ENCODE measurements at regions not wholly inside any gene's neighbourhood (a gene's known extent, or its start where the extent isn't known, plus 50 kb on each side); places are given as distances from the start of the nearest gene placed in this dataset.

DNA sequence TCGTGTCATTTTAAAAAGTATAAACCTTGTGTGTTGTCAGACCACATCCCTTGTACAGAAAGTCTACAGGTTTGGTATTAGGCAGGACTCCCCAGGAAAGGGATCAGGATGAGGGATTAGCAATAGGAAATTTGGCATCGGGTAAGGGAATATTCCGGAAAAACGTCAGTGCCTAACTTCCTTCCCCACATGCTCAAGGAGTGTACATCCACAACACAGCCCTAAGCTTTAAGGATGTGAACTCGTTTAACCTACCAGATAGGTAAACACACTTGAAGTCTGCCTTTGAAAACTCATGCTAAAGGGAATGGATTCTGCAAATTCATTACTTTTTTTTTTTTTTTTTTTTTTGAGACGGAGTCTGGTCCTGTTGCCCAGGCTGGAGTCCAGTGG is 194.9 kb downstream of the SKIDA1 start:
- Mint-ChIP-seq H3K9me3 (no peaks in the 10 kb centered on the region), H3K27ac (no peak overlapping the region), H3K27me3 (ENCODE audit: low read depth, poor library complexity) (peaks cover 6% of the 10 kb centered on the region), H3K36me3 (ENCODE audit: low read depth) (no peaks in the 10 kb centered on the region), H3K4me1 (peaks cover 23% of the 10 kb centered on the region), H3K4me3 (no peak overlapping the region)
- TF ChIP-seq, protein P1, sequence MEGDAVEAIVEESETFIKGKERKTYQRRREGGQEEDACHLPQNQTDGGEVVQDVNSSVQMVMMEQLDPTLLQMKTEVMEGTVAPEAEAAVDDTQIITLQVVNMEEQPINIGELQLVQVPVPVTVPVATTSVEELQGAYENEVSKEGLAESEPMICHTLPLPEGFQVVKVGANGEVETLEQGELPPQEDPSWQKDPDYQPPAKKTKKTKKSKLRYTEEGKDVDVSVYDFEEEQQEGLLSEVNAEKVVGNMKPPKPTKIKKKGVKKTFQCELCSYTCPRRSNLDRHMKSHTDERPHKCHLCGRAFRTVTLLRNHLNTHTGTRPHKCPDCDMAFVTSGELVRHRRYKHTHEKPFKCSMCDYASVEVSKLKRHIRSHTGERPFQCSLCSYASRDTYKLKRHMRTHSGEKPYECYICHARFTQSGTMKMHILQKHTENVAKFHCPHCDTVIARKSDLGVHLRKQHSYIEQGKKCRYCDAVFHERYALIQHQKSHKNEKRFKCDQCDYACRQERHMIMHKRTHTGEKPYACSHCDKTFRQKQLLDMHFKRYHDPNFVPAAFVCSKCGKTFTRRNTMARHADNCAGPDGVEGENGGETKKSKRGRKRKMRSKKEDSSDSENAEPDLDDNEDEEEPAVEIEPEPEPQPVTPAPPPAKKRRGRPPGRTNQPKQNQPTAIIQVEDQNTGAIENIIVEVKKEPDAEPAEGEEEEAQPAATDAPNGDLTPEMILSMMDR (IDR thresholded peaks at IDR 0.05), result no peak
- DNase-seq, result no peak

DNA sequence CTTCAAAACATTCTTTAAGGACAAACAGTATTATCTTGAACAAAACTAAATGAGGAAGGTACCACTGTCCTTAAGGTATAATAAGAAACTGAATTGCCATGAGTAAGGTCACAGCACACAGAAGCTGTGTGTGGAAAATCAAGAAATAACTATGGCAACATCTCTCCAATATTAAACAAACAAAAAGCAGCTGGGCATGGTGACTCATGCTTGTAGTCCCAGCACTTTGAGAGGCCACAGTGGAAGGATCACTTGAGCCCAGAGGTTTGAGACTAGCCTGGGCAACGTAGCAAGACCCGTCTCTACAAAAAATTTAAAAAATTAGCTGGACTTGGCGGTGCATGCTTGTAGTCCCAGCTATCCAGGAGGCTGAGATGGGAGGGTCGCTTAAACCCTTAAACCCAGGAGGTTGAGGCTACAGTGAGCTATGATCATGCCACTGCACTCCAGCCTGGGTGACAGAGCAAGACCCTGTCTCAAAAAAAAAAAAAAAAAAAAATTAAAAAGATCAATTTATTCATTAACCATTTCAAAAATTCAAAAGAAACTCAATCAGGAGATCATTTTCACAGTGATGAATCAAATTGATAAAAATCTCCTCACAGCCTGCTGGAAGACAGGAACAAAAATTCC is 195.4 kb downstream of the SKIDA1 start:
- DNase-seq, result no peak
- H3K27me3 Mint-ChIP-seq (ENCODE audit: low read depth, poor library complexity), result peaks cover 3% of the 10 kb centered on the region
- H3K9me3 Mint-ChIP-seq, result no peaks in the 10 kb centered on the region
- H3K4me3 Mint-ChIP-seq, result no peak overlapping the region
- TF ChIP-seq, protein P1 (IDR thresholded peaks at IDR 0.05), result no peak
- no peak overlapping the region for H3K27ac Mint-ChIP-seq
- H3K36me3 Mint-ChIP-seq (ENCODE audit: low read depth), result no peaks in the 10 kb centered on the region
- H3K4me1 Mint-ChIP-seq, result peaks cover 20% of the 10 kb centered on the region

DNA sequence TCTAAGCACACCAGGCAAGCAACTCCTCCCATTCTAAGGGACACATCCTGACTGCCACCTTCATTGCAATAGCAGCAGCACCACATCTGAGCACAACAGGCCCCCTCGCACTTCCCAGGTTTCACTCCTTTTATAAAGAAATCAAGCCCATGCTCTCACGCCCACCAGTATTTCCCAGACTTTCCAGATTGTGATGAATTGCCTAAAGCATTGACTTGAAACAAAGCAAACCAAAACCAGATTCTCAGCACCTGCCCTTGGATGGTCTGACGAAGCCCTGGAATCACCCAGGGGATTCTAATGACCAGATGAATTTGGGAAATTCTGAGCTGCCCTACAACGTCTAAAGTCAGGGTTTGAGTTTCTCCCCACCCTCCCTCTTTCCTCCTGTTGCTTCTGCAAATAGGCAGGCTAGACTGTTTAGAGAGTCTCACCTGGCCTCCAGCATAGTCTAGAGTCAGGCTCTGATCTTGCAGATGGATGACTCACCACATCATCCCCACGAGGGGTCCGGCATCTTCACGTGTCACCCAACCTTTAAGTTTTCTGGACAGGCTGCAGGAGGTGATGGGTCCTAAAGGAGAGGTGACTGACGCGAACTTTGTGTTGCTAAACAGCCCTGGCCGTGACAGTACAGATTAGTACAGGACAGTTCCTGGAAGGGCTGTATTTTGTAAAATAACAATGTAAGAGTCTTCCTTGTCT is 198.0 kb downstream of the SKIDA1 start:
- peaks cover 3% of the 10 kb centered on the region for H3K27me3 Mint-ChIP-seq (ENCODE audit: low read depth, poor library complexity)
- peak overlapping the region; percentile 78 for H3K27ac Mint-ChIP-seq
- no peaks in the 10 kb centered on the region for H3K36me3 Mint-ChIP-seq (ENCODE audit: low read depth)
- TF ChIP-seq, protein P1 (IDR thresholded peaks at IDR 0.05), result no peak
- no peak for DNase-seq
- no peaks in the 10 kb centered on the region for H3K9me3 Mint-ChIP-seq
- no peak overlapping the region for H3K4me3 Mint-ChIP-seq
- H3K4me1 Mint-ChIP-seq, result peaks cover 17% of the 10 kb centered on the region

DNA sequence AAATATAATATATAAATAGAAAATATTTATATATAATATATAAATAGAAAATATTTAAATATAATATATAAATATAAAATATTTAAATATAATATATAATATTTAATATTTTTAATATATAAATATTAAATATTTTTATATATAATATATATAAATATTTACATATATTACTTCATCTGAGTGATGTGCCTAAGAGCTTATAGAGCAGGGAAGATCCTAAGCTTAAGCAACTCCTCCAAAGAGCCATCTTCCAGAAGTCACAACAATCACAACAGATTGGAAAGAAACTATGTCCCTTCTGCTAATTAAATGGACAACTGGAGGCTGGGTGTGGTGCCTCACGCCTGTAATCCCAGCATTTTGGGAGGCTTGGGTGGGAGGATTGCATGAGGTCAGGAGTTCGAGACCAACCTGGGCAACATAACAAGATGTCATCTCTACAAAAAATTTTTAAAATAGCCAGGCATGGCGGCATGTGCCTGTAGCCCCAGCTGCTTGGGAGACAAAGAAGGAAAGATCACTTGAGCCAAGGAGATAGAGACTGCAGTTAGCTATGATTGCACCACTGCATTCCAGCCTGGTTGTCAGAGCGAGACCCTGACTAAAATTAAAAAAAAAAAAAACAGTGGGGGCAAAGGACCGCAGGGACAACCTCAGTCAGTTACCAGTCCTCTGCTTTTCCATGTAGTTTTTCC is 198.7 kb downstream of the SKIDA1 start:
- Mint-ChIP-seq H3K4me1 (peaks cover 17% of the 10 kb centered on the region), H3K36me3 (ENCODE audit: low read depth) (no peaks in the 10 kb centered on the region), H3K27me3 (ENCODE audit: low read depth, poor library complexity) (peaks cover 3% of the 10 kb centered on the region), H3K9me3 (peaks cover 3% of the 10 kb centered on the region), H3K4me3 (no peak overlapping the region), H3K27ac (peak overlapping the region; percentile 79)
- TF ChIP-seq, protein P1 (IDR thresholded peaks at IDR 0.05), result no peak
- DNase-seq, result no peak

DNA sequence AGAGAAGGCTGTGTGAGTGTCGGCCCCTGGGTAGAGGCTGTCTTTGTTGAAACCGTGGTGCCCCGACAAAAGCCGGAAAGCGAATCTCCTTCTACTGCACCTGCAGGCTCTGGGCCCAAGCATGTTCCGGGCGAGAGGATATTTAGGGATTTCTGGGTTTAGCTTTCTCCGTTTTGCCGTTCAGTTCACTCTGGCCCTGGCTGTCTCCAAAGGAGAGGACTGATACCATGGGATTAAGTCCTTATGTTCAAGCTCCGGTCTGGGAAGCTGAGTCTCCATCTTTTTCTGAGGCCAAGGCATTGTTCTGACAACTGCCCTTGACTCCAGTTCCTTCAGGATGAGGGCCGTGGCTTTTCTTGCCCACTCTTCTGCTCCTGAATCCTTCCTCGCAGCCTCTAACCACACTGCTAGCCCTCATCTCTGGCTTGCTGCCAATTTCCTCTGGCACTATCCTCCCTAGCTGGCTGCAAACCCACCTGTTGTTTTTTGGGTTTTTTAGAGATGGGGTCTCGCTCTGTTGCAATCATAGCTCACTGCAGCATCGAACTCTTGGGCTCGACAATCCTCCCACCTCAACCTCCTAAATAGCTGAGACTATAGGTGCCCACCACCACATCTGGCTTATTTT is 206.8 kb downstream of the SKIDA1 start:
- H3K4me3 Mint-ChIP-seq, result no peak overlapping the region
- no peaks in the 10 kb centered on the region for H3K36me3 Mint-ChIP-seq (ENCODE audit: low read depth)
- TF ChIP-seq, protein P1 (IDR thresholded peaks at IDR 0.05), result no peak
- peak overlapping the region; percentile 99 for H3K27ac Mint-ChIP-seq
- DNase-seq, result no peak
- peaks cover 50% of the 10 kb centered on the region for H3K4me1 Mint-ChIP-seq
- peaks cover 8% of the 10 kb centered on the region for H3K27me3 Mint-ChIP-seq (ENCODE audit: low read depth, poor library complexity)
- H3K9me3 Mint-ChIP-seq, result peaks cover 5% of the 10 kb centered on the region
